ENCODE measurements at regions not wholly inside any gene's neighbourhood (a gene's known extent, or its start where the extent isn't known, plus 50 kb on each side); places are given as distances from the start of the nearest gene placed in this dataset.

- no peaks in the 10 kb centered on the region for H3K4me1 ChIP-seq
- no peak overlapping the region for H3K27ac ChIP-seq
- no peaks in the 10 kb centered on the region for H3K9me3 ChIP-seq
- TF ChIP-seq, protein P1, sequence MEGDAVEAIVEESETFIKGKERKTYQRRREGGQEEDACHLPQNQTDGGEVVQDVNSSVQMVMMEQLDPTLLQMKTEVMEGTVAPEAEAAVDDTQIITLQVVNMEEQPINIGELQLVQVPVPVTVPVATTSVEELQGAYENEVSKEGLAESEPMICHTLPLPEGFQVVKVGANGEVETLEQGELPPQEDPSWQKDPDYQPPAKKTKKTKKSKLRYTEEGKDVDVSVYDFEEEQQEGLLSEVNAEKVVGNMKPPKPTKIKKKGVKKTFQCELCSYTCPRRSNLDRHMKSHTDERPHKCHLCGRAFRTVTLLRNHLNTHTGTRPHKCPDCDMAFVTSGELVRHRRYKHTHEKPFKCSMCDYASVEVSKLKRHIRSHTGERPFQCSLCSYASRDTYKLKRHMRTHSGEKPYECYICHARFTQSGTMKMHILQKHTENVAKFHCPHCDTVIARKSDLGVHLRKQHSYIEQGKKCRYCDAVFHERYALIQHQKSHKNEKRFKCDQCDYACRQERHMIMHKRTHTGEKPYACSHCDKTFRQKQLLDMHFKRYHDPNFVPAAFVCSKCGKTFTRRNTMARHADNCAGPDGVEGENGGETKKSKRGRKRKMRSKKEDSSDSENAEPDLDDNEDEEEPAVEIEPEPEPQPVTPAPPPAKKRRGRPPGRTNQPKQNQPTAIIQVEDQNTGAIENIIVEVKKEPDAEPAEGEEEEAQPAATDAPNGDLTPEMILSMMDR (IDR thresholded peaks at IDR 0.05), result no peak
- intact Hi-C loops (cut with DNase I), result no loop called here
- H3K4me3 ChIP-seq, result no peak overlapping the region
- H3K27me3 ChIP-seq, result no peaks in the 10 kb centered on the region
- DNase-seq (ENCODE audit: low spot score in 2 of 2), result no peak
- H3K36me3 ChIP-seq, result no peaks in the 10 kb centered on the region
Measured at GRCh38 chr6:132179955-132180354, 221.3 kb downstream of the MOXD1 start.

GRCh38 chr6:132174919-132175318 is 223.7 kb upstream of the CCN2 start:
- Histone ChIP-seq H3K4me1 (no peaks in the 10 kb centered on the region), H3K36me3 (no peaks in the 10 kb centered on the region), H3K4me3 (no peak overlapping the region), H3K9me3 (no peaks in the 10 kb centered on the region), H3K27me3 (no peaks in the 10 kb centered on the region), H3K27ac (no peak overlapping the region)
- intact Hi-C loops (cut with DNase I), result no loop called here
- no peak for DNase-seq (ENCODE audit: low spot score in 2 of 2)
- TF ChIP-seq, protein P1 (IDR thresholded peaks at IDR 0.05), result no peak

DNA sequence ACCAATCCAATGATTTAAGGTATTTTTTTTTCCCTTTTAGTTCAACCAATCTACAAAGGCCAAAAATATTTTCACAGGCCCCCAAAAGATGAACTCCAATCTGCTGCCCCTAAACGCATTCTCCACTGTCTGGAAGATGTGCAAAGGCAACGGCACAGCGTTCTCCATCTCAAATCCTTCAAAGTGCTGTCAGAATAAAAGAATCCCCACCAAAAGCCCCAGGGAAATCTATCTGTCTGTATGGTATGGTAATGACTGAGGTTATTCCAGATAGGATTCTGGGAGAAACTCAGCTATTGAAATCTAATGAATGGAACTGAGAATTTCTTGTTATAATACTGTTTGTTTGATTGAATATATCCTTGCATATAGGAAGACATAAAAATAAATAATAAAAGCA is 217.8 kb upstream of the CCN2 start:
- DNase-seq (ENCODE audit: low spot score in 2 of 2), result no peak
- TF ChIP-seq, protein P1 (IDR thresholded peaks at IDR 0.05), result no peak
- Histone ChIP-seq H3K27me3 (no peaks in the 10 kb centered on the region), H3K9me3 (no peaks in the 10 kb centered on the region), H3K27ac (no peak overlapping the region), H3K36me3 (no peaks in the 10 kb centered on the region), H3K4me1 (peaks cover 0 to 5% of the 10 kb centered on the region in 2 donors), H3K4me3 (no peak overlapping the region)
- intact Hi-C loops (cut with DNase I), result no loop called here

GRCh38 chr6:132167929-132168892 is 217.0 kb upstream of the CCN2 start:
- Histone ChIP-seq H3K36me3 (no peaks in the 10 kb centered on the region), H3K27me3 (no peaks in the 10 kb centered on the region), H3K9me3 (no peaks in the 10 kb centered on the region), H3K27ac (peak overlapping the region; percentile 5 to 42), H3K4me1 (peaks cover 0 to 5% of the 10 kb centered on the region in 2 donors), H3K4me3 (no peak overlapping the region)
- DNase-seq (ENCODE audit: low spot score in 2 of 2), result no peak
- TF ChIP-seq, protein P1 (IDR thresholded peaks at IDR 0.05), result no peak
- intact Hi-C loops (cut with DNase I), result no loop called here

GRCh38 chr6:132166526-132167051 is 215.4 kb upstream of the CCN2 start:
- H3K4me3 ChIP-seq, result no peak overlapping the region
- H3K9me3 ChIP-seq, result no peaks in the 10 kb centered on the region
- intact Hi-C loops (cut with DNase I), result no loop called here
- no peaks in the 10 kb centered on the region for H3K27me3 ChIP-seq
- peaks cover 0 to 5% of the 10 kb centered on the region in 2 donors for H3K4me1 ChIP-seq
- no peak for DNase-seq (ENCODE audit: low spot score in 2 of 2)
- no peak overlapping the region for H3K27ac ChIP-seq
- H3K36me3 ChIP-seq, result no peaks in the 10 kb centered on the region
- TF ChIP-seq, protein P1 (IDR thresholded peaks at IDR 0.05), result no peak

Measured in ascending aorta (tissue), 2 donors.